A673 (cell line): ENCODE measurements at regions not wholly inside any gene's neighbourhood (a gene's known extent, or its start where the extent isn't known, plus 50 kb on each side); places are given as distances from the start of the nearest gene placed in this dataset.
"Not testable (repeated sequence)": the region's sequence is repeated elsewhere in the genome, so short reads cannot be mapped to it uniquely, and the experiment has no call there.

Source experiments
- EZH2 ChIP-seq: fragments of 200-600 bp; sonication (generic); IDR thresholded peaks from 2 replicates; pipeline ENCODE4 v1.6.1; 2017; ENCODE audit warnings: borderline replicate concordance, low read depth, mild to moderate bottlenecking, mixed read lengths, antibody characterized with exemption, low read length; ENCODE audit not compliant: poor library complexity, severe bottlenecking
- TF ChIP-seq, protein P1 (sequence below): fragments of 300-800, 200-600 bp; sonication (generic); conservative IDR thresholded peaks from 2 replicates; pipeline ENCODE4 v1.5.1; 2017; ENCODE audit warnings: low read depth, mild to moderate bottlenecking, antibody characterized with exemption, low read length, moderate library complexity, mixed read lengths

DNA sequence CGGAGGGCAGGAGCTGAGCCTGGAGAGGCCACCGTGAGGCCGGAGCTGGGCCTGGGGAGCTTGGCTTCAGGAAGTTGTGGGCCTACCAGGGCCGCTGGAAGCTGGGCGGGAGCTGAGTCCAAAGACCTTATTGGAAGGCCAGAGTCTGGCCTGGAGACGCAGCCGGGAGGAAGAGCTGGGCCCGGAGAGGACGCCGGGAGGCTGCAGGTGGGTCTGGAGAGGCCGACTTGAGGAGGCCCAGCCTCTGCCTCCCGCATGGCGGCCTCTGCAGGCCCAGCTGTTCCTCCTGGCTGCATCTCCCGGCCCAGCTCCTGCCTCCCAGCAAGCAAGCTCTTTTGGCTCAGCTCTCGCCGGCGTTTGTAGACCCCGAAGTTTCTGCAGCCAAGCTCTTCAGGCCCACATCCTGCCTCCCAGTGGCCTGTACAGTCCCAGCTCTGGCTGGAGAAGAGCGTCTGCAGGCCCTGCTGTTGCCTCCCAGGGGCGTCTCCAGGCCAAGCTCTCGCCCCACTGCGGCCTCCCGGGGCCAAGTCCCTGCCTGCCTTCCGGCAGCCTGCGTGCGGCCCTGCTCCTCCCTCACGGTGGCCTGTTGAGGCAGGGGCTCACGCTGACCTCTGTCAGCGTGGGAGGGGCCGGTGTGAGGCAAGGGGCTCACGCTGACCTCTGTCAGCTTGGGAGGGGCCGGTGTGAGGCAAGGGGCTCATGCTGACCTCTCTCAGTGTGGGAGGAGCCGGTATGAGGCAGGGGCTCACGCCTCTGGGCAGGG, 70.4 kb upstream of the COBL start:
- TF ChIP-seq, protein P1, sequence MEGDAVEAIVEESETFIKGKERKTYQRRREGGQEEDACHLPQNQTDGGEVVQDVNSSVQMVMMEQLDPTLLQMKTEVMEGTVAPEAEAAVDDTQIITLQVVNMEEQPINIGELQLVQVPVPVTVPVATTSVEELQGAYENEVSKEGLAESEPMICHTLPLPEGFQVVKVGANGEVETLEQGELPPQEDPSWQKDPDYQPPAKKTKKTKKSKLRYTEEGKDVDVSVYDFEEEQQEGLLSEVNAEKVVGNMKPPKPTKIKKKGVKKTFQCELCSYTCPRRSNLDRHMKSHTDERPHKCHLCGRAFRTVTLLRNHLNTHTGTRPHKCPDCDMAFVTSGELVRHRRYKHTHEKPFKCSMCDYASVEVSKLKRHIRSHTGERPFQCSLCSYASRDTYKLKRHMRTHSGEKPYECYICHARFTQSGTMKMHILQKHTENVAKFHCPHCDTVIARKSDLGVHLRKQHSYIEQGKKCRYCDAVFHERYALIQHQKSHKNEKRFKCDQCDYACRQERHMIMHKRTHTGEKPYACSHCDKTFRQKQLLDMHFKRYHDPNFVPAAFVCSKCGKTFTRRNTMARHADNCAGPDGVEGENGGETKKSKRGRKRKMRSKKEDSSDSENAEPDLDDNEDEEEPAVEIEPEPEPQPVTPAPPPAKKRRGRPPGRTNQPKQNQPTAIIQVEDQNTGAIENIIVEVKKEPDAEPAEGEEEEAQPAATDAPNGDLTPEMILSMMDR, result not testable (repeated sequence)
- TF ChIP-seq EZH2, result not testable (repeated sequence)
